Skeletal muscle cell (primary cell): ENCODE measurements at regions not wholly inside any gene's neighbourhood (a gene's known extent, or its start where the extent isn't known, plus 50 kb on each side); places are given as distances from the start of the nearest gene placed in this dataset.
"Not testable (repeated sequence)": the region's sequence is repeated elsewhere in the genome, so short reads cannot be mapped to it uniquely, and the experiment has no call there.

Source experiments
- DNase-seq: peaks from one replicate; pipeline ENCODE4 v3.0.0-alpha.2; 2010; ENCODE audit warnings: low read depth
- H3K4me3 ChIP-seq: 2 replicates; pipeline ENCODE4 v1.5.1; 2011; ENCODE audit warnings: low read depth, mild to moderate bottlenecking, control low read depth, low read length, moderate library complexity

GRCh38 chr16:58853854-58854791 lies 120.0 kb upstream of the GOT2 start:
- DNase-seq = no peak
- no peak overlapping the region for H3K4me3 ChIP-seq

- no peak for DNase-seq
- no peak overlapping the region for H3K4me3 ChIP-seq
Measured at GRCh38 chr16:58850678-58851020, 116.5 kb upstream of the GOT2 start.

GRCh38 chr16:58850019-58850677 lies 116.0 kb upstream of the GOT2 start:
- no peak for DNase-seq
- H3K4me3 ChIP-seq = no peak overlapping the region

GRCh38 chr16:58848662-58849002 lies 114.5 kb upstream of the GOT2 start:
- DNase-seq = no peak
- H3K4me3 ChIP-seq = no peak overlapping the region

- no peak for DNase-seq
- H3K4me3 ChIP-seq = no peak overlapping the region
Measured at GRCh38 chr16:58847902-58848661, 114.0 kb upstream of the GOT2 start.

GRCh38 chr16:58846226-58846625 lies 112.1 kb upstream of the GOT2 start:
- H3K4me3 ChIP-seq, DNase-seq: not testable (repeated sequence)

- H3K4me3 ChIP-seq = no peak overlapping the region
- DNase-seq = peak; percentile 7
Measured at GRCh38 chr16:58843675-58844074, 109.6 kb upstream of the GOT2 start.

GRCh38 chr16:58842746-58843145 lies 108.6 kb upstream of the GOT2 start:
- DNase-seq = no peak
- H3K4me3 ChIP-seq = no peak overlapping the region

GRCh38 chr16:58842156-58842555 lies 108.0 kb upstream of the GOT2 start:
- no peak overlapping the region for H3K4me3 ChIP-seq

GRCh38 chr16:58837950-58838349 lies 103.8 kb upstream of the GOT2 start:
- DNase-seq = no peak
- no peak overlapping the region for H3K4me3 ChIP-seq

More at GRCh38 chr16:58842156-58842555, 108.0 kb upstream of the GOT2 start:
- no peak for DNase-seq

- no peak for DNase-seq
- no peak overlapping the region for H3K4me3 ChIP-seq
Measured at GRCh38 chr16:58836427-58836826, 102.3 kb upstream of the GOT2 start.

GRCh38 chr16:58832386-58832895 lies 98.3 kb upstream of the GOT2 start:
- no peak overlapping the region for H3K4me3 ChIP-seq
- DNase-seq = no peak

GRCh38 chr16:58831386-58831785 lies 97.3 kb upstream of the GOT2 start:
- H3K4me3 ChIP-seq = no peak overlapping the region
- no peak for DNase-seq

- no peak overlapping the region for H3K4me3 ChIP-seq
- DNase-seq = no peak
Measured at GRCh38 chr16:58828901-58829545, 94.9 kb upstream of the GOT2 start.

GRCh38 chr16:58824201-58824600 lies 90.1 kb upstream of the GOT2 start:
- DNase-seq = no peak

GRCh38 chr16:58821886-58822285 lies 87.8 kb upstream of the GOT2 start:
- H3K4me3 ChIP-seq = no peak overlapping the region
- DNase-seq = no peak

More at GRCh38 chr16:58824201-58824600, 90.1 kb upstream of the GOT2 start:
- H3K4me3 ChIP-seq = no peak overlapping the region

- DNase-seq = no peak
- no peak overlapping the region for H3K4me3 ChIP-seq
Measured at GRCh38 chr16:58820411-58820810, 86.3 kb upstream of the GOT2 start.

GRCh38 chr16:58815181-58815888 lies 81.2 kb upstream of the GOT2 start:
- DNase-seq = no peak
- no peak overlapping the region for H3K4me3 ChIP-seq

GRCh38 chr16:58814348-58814801 lies 80.3 kb upstream of the GOT2 start:
- DNase-seq = no peak
- peak overlapping the region; percentile 27 for H3K4me3 ChIP-seq
